ENCODE measurements at regions not wholly inside any gene's neighbourhood (a gene's known extent, or its start where the extent isn't known, plus 50 kb on each side); places are given as distances from the start of the nearest gene placed in this dataset.

GRCh38 chr13:87129602-87130300, 541.4 kb upstream of the SLITRK5 start:
- 72 to 100% methylated on average over 2 of the region's 2 CpGs for WGBS, 2 donors (ENCODE audit: low coverage in 1 of 2)

GRCh38 chr13:87130423-87130822, 540.7 kb upstream of the SLITRK5 start:
- H3K9me3 ChIP-seq = no peaks in the 10 kb centered on the region
- no peak overlapping the region for H3K4me3 ChIP-seq
- H3K36me3 ChIP-seq = no peaks in the 10 kb centered on the region
- no peak overlapping the region for H3K27ac ChIP-seq
- DNase-seq = no peak
- TF ChIP-seq POLR2A (IDR thresholded peaks at IDR 0.05) (no peak), CTCF (IDR thresholded peaks at IDR 0.05) (no peak), POLR2AphosphoS5 (IDR thresholded peaks at IDR 0.05) (no peak), EP300 (IDR thresholded peaks at IDR 0.05; ENCODE audit: low read depth) (no peak)
- no peaks in the 10 kb centered on the region for H3K4me1 ChIP-seq
- no peaks in the 10 kb centered on the region for H3K27me3 ChIP-seq
- intact Hi-C loops (cut with DNase I; ENCODE audit: low total_unique reads) (no loop called here), in situ Hi-C loops (cut with MboI; ENCODE audit: low pct_ligation_motif_present in 1 of 4, low pct_unique_long_range_greater_than_20kb in 1 of 4, low sequenced_read_pairs in 3 of 4) (no loop called here)

More at GRCh38 chr13:87129602-87130300, 541.4 kb upstream of the SLITRK5 start:
- Histone ChIP-seq H3K4me3 (no peak overlapping the region), H3K36me3 (no peaks in the 10 kb centered on the region), H3K4me1 (no peaks in the 10 kb centered on the region), H3K27ac (no peak overlapping the region), H3K9me3 (no peaks in the 10 kb centered on the region), H3K27me3 (no peaks in the 10 kb centered on the region)
- intact Hi-C loops (cut with DNase I; ENCODE audit: low total_unique reads) (no loop called here), in situ Hi-C loops (cut with MboI; ENCODE audit: low pct_ligation_motif_present in 1 of 4, low pct_unique_long_range_greater_than_20kb in 1 of 4, low sequenced_read_pairs in 3 of 4) (no loop called here)
- no peak for DNase-seq
- TF ChIP-seq POLR2AphosphoS5 (IDR thresholded peaks at IDR 0.05) = no peak
- no peak for TF ChIP-seq CTCF (IDR thresholded peaks at IDR 0.05)
- no peak for TF ChIP-seq POLR2A (IDR thresholded peaks at IDR 0.05)
- no peak for TF ChIP-seq EP300 (IDR thresholded peaks at IDR 0.05; ENCODE audit: low read depth)

GRCh38 chr13:87131611-87132010, 539.6 kb upstream of the SLITRK5 start:
- TF ChIP-seq CTCF (IDR thresholded peaks at IDR 0.05) (no peak), EP300 (IDR thresholded peaks at IDR 0.05; ENCODE audit: low read depth) (no peak), POLR2AphosphoS5 (IDR thresholded peaks at IDR 0.05) (no peak), POLR2A (IDR thresholded peaks at IDR 0.05) (no peak)
- H3K27ac ChIP-seq = no peak overlapping the region
- 63 to 67% methylated on average over 2 of the region's 2 CpGs for WGBS, 2 donors (ENCODE audit: low coverage in 1 of 2)
- no peak for DNase-seq
- H3K9me3 ChIP-seq = no peaks in the 10 kb centered on the region
- in situ Hi-C loops (cut with MboI; ENCODE audit: low pct_ligation_motif_present in 1 of 4, low pct_unique_long_range_greater_than_20kb in 1 of 4, low sequenced_read_pairs in 3 of 4) = no loop called here
- H3K36me3 ChIP-seq = no peaks in the 10 kb centered on the region
- H3K4me3 ChIP-seq = no peak overlapping the region
- no peaks in the 10 kb centered on the region for H3K27me3 ChIP-seq
- intact Hi-C loops (cut with DNase I; ENCODE audit: low total_unique reads) = no loop called here
- H3K4me1 ChIP-seq = no peaks in the 10 kb centered on the region

- H3K9me3 ChIP-seq = no peaks in the 10 kb centered on the region
- no peak overlapping the region for H3K27ac ChIP-seq
- TF ChIP-seq EP300 (IDR thresholded peaks at IDR 0.05; ENCODE audit: low read depth) (no peak), POLR2A (IDR thresholded peaks at IDR 0.05) (no peak), POLR2AphosphoS5 (IDR thresholded peaks at IDR 0.05) (no peak)
- no peaks in the 10 kb centered on the region for H3K36me3 ChIP-seq
- in situ Hi-C loops (cut with MboI; ENCODE audit: low pct_ligation_motif_present in 1 of 4, low pct_unique_long_range_greater_than_20kb in 1 of 4, low sequenced_read_pairs in 3 of 4) = no loop called here
- H3K4me1 ChIP-seq = no peaks in the 10 kb centered on the region
- 86 to 88% methylated on average over 1 to 3 of the region's 3 CpGs for WGBS, 2 donors (ENCODE audit: low coverage in 1 of 2)
- no peak for DNase-seq
- H3K27me3 ChIP-seq = no peaks in the 10 kb centered on the region
- intact Hi-C loops (cut with DNase I; ENCODE audit: low total_unique reads) = no loop called here
- no peak overlapping the region for H3K4me3 ChIP-seq
Measured at GRCh38 chr13:87138866-87139265, 532.3 kb upstream of the SLITRK5 start.

- in situ Hi-C loops (cut with MboI; ENCODE audit: low pct_ligation_motif_present in 1 of 4, low pct_unique_long_range_greater_than_20kb in 1 of 4, low sequenced_read_pairs in 3 of 4) = no loop called here
- TF ChIP-seq POLR2A (IDR thresholded peaks at IDR 0.05) (no peak), EP300 (IDR thresholded peaks at IDR 0.05; ENCODE audit: low read depth) (no peak), POLR2AphosphoS5 (IDR thresholded peaks at IDR 0.05) (no peak), CTCF (IDR thresholded peaks at IDR 0.05) (no peak)
Measured at GRCh38 chr13:87147076-87147475, 524.1 kb upstream of the SLITRK5 start.

More at GRCh38 chr13:87147076-87147475, 524.1 kb upstream of the SLITRK5 start:
- intact Hi-C loops (cut with DNase I; ENCODE audit: low total_unique reads) = no loop called here
- H3K36me3 ChIP-seq = no peaks in the 10 kb centered on the region
- no peaks in the 10 kb centered on the region for H3K4me1 ChIP-seq
- no peaks in the 10 kb centered on the region for H3K9me3 ChIP-seq
- H3K4me3 ChIP-seq = no peak overlapping the region
- no peak overlapping the region for H3K27ac ChIP-seq
- DNase-seq = no peak
- no peaks in the 10 kb centered on the region for H3K27me3 ChIP-seq

All from transverse colon (tissue), 4 donors.